C4-2B (cell line): ENCODE measurements at regions not wholly inside any gene's neighbourhood (a gene's known extent, or its start where the extent isn't known, plus 50 kb on each side); places are given as distances from the start of the nearest gene placed in this dataset.

Source experiments
- ZFX ChIP-seq: fragments of 450-650 bp; IDR thresholded peaks from 2 replicates; pipeline ENCODE4 v1.6.1; 2017
- TF ChIP-seq, protein P1 (sequence below): fragments of 450-650 bp; conservative IDR thresholded peaks from 2 replicates; pipeline ENCODE4 v1.5.1; 2017; ENCODE audit warnings: mild to moderate bottlenecking

DNA sequence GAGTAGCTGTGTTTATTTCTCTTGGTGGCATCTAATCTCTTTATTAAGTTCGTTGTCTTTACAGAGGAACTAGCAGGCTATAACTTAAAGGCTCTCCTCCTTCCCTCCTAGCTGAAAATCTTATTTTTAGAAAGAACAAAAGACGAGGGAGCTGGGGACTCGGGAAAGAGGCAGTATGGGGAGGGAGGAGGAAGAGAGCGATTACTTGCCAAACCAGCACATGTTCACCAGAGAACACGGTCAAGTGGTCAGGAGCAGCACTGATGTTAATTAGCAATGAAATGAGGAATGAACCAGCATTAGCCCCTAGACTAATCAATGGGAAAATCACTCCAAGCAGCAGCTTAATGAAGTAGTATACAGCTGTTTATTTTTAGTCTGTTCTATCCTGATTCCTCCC is 171.3 kb upstream of the ESRRG start:
- TF ChIP-seq, protein P1, sequence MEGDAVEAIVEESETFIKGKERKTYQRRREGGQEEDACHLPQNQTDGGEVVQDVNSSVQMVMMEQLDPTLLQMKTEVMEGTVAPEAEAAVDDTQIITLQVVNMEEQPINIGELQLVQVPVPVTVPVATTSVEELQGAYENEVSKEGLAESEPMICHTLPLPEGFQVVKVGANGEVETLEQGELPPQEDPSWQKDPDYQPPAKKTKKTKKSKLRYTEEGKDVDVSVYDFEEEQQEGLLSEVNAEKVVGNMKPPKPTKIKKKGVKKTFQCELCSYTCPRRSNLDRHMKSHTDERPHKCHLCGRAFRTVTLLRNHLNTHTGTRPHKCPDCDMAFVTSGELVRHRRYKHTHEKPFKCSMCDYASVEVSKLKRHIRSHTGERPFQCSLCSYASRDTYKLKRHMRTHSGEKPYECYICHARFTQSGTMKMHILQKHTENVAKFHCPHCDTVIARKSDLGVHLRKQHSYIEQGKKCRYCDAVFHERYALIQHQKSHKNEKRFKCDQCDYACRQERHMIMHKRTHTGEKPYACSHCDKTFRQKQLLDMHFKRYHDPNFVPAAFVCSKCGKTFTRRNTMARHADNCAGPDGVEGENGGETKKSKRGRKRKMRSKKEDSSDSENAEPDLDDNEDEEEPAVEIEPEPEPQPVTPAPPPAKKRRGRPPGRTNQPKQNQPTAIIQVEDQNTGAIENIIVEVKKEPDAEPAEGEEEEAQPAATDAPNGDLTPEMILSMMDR = no peak
- no peak for TF ChIP-seq ZFX
